ENCODE measurements at regions not wholly inside any gene's neighbourhood (a gene's known extent, or its start where the extent isn't known, plus 50 kb on each side); places are given as distances from the start of the nearest gene placed in this dataset.

GRCh38 chr13:85545771-85546170 is 253.4 kb downstream of the SLITRK6 start:
- Histone ChIP-seq H3K27ac (no peak overlapping the region), H3K27me3 (replicated peaks in 1 of 7) (no peaks in the 10 kb centered on the region), H3K4me3 (no peak overlapping the region), H3K4me1 (no peaks in the 10 kb centered on the region), H3K9me3 (peaks cover 0 to 34% (median 15%) of the 10 kb centered on the region in 8 donors), H3K36me3 (no peaks in the 10 kb centered on the region)
- TF ChIP-seq CTCF (IDR thresholded peaks at IDR 0.05 in 8 of 11, conservative IDR thresholded peaks at IDR 0.05 in 3 of 11), result no peak
- no peak for TF ChIP-seq POLR2A (IDR thresholded peaks at IDR 0.05)
- no peak for TF ChIP-seq POLR2AphosphoS5 (IDR thresholded peaks at IDR 0.05)
- DNase-seq, result no peak
- 70 to 82% (median 74%) methylated on average over 5 of the region's 5 CpGs for WGBS, 5 donors
- intact Hi-C loops (cut with DNase I; ENCODE audit: low total_unique reads), result no loop called here

DNA sequence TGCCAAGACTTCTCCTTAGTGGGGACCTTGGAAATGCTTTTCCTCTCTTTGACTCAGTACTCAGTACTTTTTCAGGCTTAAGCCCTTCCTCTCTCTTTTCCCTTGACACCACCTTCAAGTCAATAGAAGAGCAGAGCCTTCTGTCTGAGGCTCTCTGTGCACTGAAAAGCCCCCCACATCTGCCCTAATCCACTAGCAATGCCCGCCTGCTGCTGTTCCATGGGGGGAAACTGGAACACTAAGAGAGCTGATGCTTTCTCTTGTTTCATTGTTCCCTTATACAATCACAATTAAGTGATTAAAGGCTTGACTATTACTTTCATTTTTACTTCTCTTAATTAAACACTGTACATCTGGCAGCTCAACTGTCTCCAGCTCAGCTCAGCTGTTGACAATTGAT is 254.5 kb downstream of the SLITRK6 start:
- DNase-seq, result no peak
- Histone ChIP-seq H3K27me3 (replicated peaks in 1 of 7) (no peaks in the 10 kb centered on the region), H3K9me3 (peaks cover 0 to 28% (median 15%) of the 10 kb centered on the region in 8 donors), H3K4me1 (no peaks in the 10 kb centered on the region), H3K4me3 (no peak overlapping the region), H3K36me3 (no peaks in the 10 kb centered on the region), H3K27ac (no peak overlapping the region)
- 74 to 95% (median 90%) methylated on average over 1 of the region's 1 CpG for WGBS, 5 donors
- TF ChIP-seq POLR2A (IDR thresholded peaks at IDR 0.05), result no peak
- intact Hi-C loops (cut with DNase I; ENCODE audit: low total_unique reads), result no loop called here

DNA sequence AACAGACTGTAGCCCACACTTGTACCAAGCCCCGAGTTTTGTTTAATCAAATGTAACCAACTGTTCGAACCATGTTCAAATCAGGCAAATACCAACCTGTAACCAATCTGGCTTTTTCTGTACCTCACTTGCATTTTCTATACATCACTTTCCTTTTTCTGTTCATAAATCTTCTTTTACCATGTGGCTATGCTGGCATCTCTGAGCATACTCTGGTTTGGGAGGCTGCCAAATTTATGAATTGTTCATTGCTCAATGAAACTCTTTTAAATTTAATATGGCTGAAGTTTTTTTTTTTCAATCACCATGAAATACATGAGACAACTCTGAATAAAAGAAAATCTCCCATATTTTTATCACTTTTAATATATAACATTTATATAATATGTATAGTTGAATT is 256.1 kb downstream of the SLITRK6 start:
- H3K9me3 ChIP-seq, result peaks cover 0 to 12% (median 3%) of the 10 kb centered on the region in 8 donors
- 37 to 54% (median 41%) methylated on average over 2 of the region's 2 CpGs for WGBS, 5 donors
- no peaks in the 10 kb centered on the region for H3K4me1 ChIP-seq
- TF ChIP-seq POLR2A (IDR thresholded peaks at IDR 0.05), result no peak
- no peak for TF ChIP-seq POLR2AphosphoS5 (IDR thresholded peaks at IDR 0.05)
- no peak for TF ChIP-seq CTCF (IDR thresholded peaks at IDR 0.05 in 8 of 11, conservative IDR thresholded peaks at IDR 0.05 in 3 of 11)
- H3K36me3 ChIP-seq, result no peaks in the 10 kb centered on the region
- H3K27ac ChIP-seq, result no peak overlapping the region
- intact Hi-C loops (cut with DNase I; ENCODE audit: low total_unique reads), result no loop called here
- no peak for DNase-seq
- H3K4me3 ChIP-seq, result no peak overlapping the region
- H3K27me3 ChIP-seq (replicated peaks in 1 of 7), result no peaks in the 10 kb centered on the region

- Histone ChIP-seq H3K4me3 (no peak overlapping the region), H3K4me1 (no peaks in the 10 kb centered on the region), H3K36me3 (no peaks in the 10 kb centered on the region), H3K9me3 (no peaks in the 10 kb centered on the region), H3K27ac (no peak overlapping the region), H3K27me3 (replicated peaks in 1 of 7) (no peaks in the 10 kb centered on the region)
- WGBS, 5 donors, result 32 to 43% (median 39%) methylated on average over 2 of the region's 2 CpGs
- DNase-seq, result no peak
- TF ChIP-seq POLR2AphosphoS5 (IDR thresholded peaks at IDR 0.05), result no peak
- no peak for TF ChIP-seq CTCF (IDR thresholded peaks at IDR 0.05 in 8 of 11, conservative IDR thresholded peaks at IDR 0.05 in 3 of 11)
- TF ChIP-seq POLR2A (IDR thresholded peaks at IDR 0.05), result no peak
- intact Hi-C loops (cut with DNase I; ENCODE audit: low total_unique reads), result no loop called here
These were observed 257.7 kb downstream of the SLITRK6 start for GRCh38 chr13:85541476-85541875.

- H3K36me3 ChIP-seq, result no peaks in the 10 kb centered on the region
- intact Hi-C loops (cut with DNase I; ENCODE audit: low total_unique reads), result no loop called here
- TF ChIP-seq POLR2A (IDR thresholded peaks at IDR 0.05) (no peak), POLR2AphosphoS5 (IDR thresholded peaks at IDR 0.05) (no peak), CTCF (IDR thresholded peaks at IDR 0.05 in 8 of 11, conservative IDR thresholded peaks at IDR 0.05 in 3 of 11) (no peak)
- H3K4me3 ChIP-seq, result no peak overlapping the region
- H3K4me1 ChIP-seq, result no peaks in the 10 kb centered on the region
- DNase-seq, result no peak
- WGBS, 5 donors, result 78 to 88% (median 82%) methylated on average over 4 of the region's 4 CpGs
- no peaks in the 10 kb centered on the region for H3K27me3 ChIP-seq (replicated peaks in 1 of 7)
- H3K9me3 ChIP-seq, result no peaks in the 10 kb centered on the region
- H3K27ac ChIP-seq, result no peak overlapping the region
These were observed 260.3 kb downstream of the SLITRK6 start for GRCh38 chr13:85538957-85539356.
